HL-60 (cell line): ENCODE measurements at regions not wholly inside any gene's neighbourhood (a gene's known extent, or its start where the extent isn't known, plus 50 kb on each side); places are given as distances from the start of the nearest gene placed in this dataset.
A peak's percentile ranks its signal among the peaks of the same experiment; 100 is the strongest.

ENCODE experiments used
- DNase-seq, 2 experiments: peaks; one replicate each; pipeline ENCODE4 v3.0.0-alpha.2; 2010 to 2020; ENCODE audit warnings: low read depth in 1 of 2, low spot score in 1 of 2
- H3K27ac ChIP-seq: fragments of 250-450 bp; sonication (Bioruptor Pico); replicated peaks from 2 replicates; pipeline ENCODE4 v1.5.1; 2020; ENCODE audit warnings: mild to moderate bottlenecking, moderate library complexity
- H3K27me3 ChIP-seq: fragments of 250-450 bp; sonication (Bioruptor Pico); 2 replicates; pipeline ENCODE4 v1.5.1; 2021; ENCODE audit warnings: mild to moderate bottlenecking, moderate library complexity; ENCODE audit not compliant: insufficient read depth, poor library complexity, severe bottlenecking
- H3K4me3 ChIP-seq: replicated peaks from 2 replicates; pipeline ENCODE4 v1.5.1; 2011; ENCODE audit warnings: mild to moderate bottlenecking, control low read depth, low read length; ENCODE audit not compliant: insufficient read depth
- GABPA ChIP-seq: IDR thresholded peaks from 2 replicates; pipeline ENCODE4 v1.6.1; 2012; ENCODE audit warnings: low read depth
- POLR2AphosphoS5 ChIP-seq: IDR thresholded peaks from 2 replicates; pipeline ENCODE4 v1.6.1; 2012; ENCODE audit warnings: low read depth
- SPI1 ChIP-seq: IDR thresholded peaks from 2 replicates; pipeline ENCODE4 v1.6.1; 2012; ENCODE audit warnings: low read depth, mild to moderate bottlenecking, borderline replicate concordance
- TF ChIP-seq, protein P1 (sequence below): IDR thresholded peaks from 2 replicates; pipeline ENCODE4 v1.6.1; 2012; ENCODE audit warnings: low read depth; ENCODE audit not compliant: insufficient replicate concordance
- TF ChIP-seq, protein P2 (sequence below): IDR thresholded peaks from one replicate; pipeline ENCODE4 v1.5.1; 2011; ENCODE audit warnings: low read length, control low read depth, inconsistent platforms; ENCODE audit not compliant: insufficient read depth

DNA sequence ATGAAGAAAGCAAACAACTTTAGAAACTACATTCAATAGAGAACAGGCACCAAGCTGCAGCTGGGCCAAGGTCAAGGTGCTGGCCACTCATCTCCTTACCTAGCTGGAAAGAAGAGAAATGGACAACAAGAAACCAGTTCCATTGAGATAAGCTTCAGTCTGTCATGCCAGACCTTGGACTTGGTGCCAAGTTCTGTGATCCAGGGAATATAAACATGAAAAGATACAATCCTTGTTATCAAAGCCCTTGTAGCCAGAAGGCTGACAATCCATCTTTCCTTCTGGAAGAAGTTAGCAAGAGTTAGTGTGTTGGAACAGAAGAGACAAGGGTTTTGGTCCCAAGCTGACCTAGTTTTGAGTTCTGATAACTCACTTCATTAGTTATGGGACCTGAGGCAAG is 227.5 kb downstream of the ACTL7B start:
- TF ChIP-seq, protein P1, sequence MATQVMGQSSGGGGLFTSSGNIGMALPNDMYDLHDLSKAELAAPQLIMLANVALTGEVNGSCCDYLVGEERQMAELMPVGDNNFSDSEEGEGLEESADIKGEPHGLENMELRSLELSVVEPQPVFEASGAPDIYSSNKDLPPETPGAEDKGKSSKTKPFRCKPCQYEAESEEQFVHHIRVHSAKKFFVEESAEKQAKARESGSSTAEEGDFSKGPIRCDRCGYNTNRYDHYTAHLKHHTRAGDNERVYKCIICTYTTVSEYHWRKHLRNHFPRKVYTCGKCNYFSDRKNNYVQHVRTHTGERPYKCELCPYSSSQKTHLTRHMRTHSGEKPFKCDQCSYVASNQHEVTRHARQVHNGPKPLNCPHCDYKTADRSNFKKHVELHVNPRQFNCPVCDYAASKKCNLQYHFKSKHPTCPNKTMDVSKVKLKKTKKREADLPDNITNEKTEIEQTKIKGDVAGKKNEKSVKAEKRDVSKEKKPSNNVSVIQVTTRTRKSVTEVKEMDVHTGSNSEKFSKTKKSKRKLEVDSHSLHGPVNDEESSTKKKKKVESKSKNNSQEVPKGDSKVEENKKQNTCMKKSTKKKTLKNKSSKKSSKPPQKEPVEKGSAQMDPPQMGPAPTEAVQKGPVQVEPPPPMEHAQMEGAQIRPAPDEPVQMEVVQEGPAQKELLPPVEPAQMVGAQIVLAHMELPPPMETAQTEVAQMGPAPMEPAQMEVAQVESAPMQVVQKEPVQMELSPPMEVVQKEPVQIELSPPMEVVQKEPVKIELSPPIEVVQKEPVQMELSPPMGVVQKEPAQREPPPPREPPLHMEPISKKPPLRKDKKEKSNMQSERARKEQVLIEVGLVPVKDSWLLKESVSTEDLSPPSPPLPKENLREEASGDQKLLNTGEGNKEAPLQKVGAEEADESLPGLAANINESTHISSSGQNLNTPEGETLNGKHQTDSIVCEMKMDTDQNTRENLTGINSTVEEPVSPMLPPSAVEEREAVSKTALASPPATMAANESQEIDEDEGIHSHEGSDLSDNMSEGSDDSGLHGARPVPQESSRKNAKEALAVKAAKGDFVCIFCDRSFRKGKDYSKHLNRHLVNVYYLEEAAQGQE: no peak
- TF ChIP-seq, protein P2, sequence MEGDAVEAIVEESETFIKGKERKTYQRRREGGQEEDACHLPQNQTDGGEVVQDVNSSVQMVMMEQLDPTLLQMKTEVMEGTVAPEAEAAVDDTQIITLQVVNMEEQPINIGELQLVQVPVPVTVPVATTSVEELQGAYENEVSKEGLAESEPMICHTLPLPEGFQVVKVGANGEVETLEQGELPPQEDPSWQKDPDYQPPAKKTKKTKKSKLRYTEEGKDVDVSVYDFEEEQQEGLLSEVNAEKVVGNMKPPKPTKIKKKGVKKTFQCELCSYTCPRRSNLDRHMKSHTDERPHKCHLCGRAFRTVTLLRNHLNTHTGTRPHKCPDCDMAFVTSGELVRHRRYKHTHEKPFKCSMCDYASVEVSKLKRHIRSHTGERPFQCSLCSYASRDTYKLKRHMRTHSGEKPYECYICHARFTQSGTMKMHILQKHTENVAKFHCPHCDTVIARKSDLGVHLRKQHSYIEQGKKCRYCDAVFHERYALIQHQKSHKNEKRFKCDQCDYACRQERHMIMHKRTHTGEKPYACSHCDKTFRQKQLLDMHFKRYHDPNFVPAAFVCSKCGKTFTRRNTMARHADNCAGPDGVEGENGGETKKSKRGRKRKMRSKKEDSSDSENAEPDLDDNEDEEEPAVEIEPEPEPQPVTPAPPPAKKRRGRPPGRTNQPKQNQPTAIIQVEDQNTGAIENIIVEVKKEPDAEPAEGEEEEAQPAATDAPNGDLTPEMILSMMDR: no peak
- no peak for TF ChIP-seq GABPA
- TF ChIP-seq SPI1: no peak
- TF ChIP-seq POLR2AphosphoS5: no peak
- no peak overlapping the region for H3K27ac ChIP-seq
- H3K27me3 ChIP-seq: no peaks in the 10 kb centered on the region
- H3K4me3 ChIP-seq: no peak overlapping the region
- DNase-seq: no peak

DNA sequence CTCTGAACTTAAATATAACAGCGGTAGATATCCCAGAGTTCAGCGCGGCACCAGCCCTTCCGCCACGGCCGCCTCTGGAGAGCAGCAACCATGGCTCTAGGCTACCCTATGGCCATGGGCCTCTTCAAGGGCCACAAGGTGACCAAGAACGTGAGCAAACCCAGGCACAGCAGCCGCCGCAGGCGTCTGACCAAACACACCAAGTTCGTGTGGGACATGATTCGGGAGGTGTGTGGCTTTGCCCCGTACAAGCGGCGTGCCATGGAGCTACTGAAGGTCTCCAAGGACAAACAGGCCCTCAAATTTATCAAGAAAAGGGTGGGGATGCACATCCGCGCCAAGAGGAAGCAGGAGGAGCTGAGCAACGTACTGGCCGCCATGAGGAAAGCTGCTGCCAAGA is 229.0 kb downstream of the ACTL7B start:
- TF ChIP-seq SPI1 (no peak), POLR2AphosphoS5 (no peak), GABPA (no peak)
- TF ChIP-seq, protein P2: no peak
- TF ChIP-seq, protein P1: no peak
- DNase-seq: no peak

DNA sequence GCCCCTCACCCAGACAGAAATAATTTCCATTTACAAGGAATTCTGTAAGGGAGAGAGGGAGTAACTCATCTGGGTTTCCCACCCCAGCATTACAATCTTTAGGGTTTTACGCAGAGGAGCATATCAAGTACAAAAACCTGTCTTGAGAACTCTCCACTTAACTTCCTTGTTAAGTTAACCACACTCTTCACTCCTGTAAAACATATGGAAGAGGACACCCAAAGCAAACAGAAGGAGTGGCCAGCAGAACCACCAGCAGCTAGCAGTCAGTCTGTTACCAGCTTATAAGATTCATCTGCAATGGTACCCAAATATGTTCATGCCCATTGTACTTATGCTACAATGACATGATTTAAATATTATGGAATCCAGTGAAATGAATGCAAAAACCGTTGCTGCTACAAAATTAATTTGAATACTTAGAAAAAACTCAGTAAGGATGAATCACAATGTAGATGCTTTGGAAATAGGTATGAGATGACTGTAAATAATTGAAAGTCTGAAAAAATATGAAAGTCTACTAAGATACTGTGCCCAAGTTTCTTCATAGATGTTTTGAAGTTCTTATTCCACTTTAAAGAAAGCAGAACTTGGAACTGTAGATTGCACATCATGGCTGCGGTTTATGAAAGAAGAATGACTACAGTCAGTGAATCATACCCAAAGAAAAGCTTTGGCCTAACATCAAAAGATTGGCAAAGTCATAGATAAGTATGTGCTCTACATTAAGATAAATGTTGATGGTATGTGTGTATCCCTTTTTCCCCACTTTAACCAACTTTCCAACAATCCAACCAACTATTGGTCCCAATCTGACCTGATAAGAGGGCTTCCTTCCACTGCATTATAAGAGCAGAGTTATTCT is 233.6 kb downstream of the ACTL7B start:
- TF ChIP-seq, protein P2: no peak
- no peak for TF ChIP-seq POLR2AphosphoS5
- TF ChIP-seq, protein P1: no peak
- TF ChIP-seq GABPA: 0 out of 2 replicates have a peak, but pooled peaks have one; percentile 15
- TF ChIP-seq SPI1: peak; percentile 72; the same call in 1 of the 2 replicates
- Histone ChIP-seq H3K4me3 (no peak overlapping the region), H3K27me3 (no peaks in the 10 kb centered on the region), H3K27ac (peak overlapping the region; percentile 58)
- peak in 1 of 2 experiments; percentile 81 for DNase-seq

More for the DNA sequence above, 229.0 kb downstream of the ACTL7B start:
- no peaks in the 10 kb centered on the region for H3K27me3 ChIP-seq
- no peak overlapping the region for H3K4me3 ChIP-seq
- no peak overlapping the region for H3K27ac ChIP-seq
